Activated naive CD8-positive, alpha-beta T cell treated with anti-CD3 and anti-CD28 coated beads, Interleukin-2, amount 50 U/mL, for 24 hours (primary cell): ENCODE measurements at regions not wholly inside any gene's neighbourhood (a gene's known extent, or its start where the extent isn't known, plus 50 kb on each side); places are given as distances from the start of the nearest gene placed in this dataset.
"Not testable (repeated sequence)": the region's sequence is repeated elsewhere in the genome, so short reads cannot be mapped to it uniquely, and the experiment has no call there.

Experiments
- ATAC-seq: fragments of 150-1000 bp; cut with Tn5 transposase; one replicate; pipeline ENCODE4 v1.10.0; 2021
- DNase-seq: peaks from one replicate; pipeline ENCODE4 v3.0.0; 2021
- H3K27ac Mint-ChIP-seq: one replicate; pipeline ENCODE4 v1.8.0; 2021; ENCODE audit warnings: mild to moderate bottlenecking, mixed read lengths
- H3K27me3 Mint-ChIP-seq: one replicate; pipeline ENCODE4 v1.8.0; 2021; ENCODE audit warnings: mixed read lengths
- H3K36me3 Mint-ChIP-seq: one replicate; pipeline ENCODE4 v1.8.0; 2021; ENCODE audit warnings: low read depth, mixed read lengths
- H3K4me1 Mint-ChIP-seq: one replicate; pipeline ENCODE4 v1.8.0; 2021; ENCODE audit warnings: mixed read lengths
- H3K4me3 Mint-ChIP-seq: one replicate; pipeline ENCODE4 v1.8.0; 2021; ENCODE audit warnings: mild to moderate bottlenecking, moderate library complexity, mixed read lengths
- H3K9me3 Mint-ChIP-seq: one replicate; pipeline ENCODE4 v1.8.0; 2021; ENCODE audit warnings: mixed read lengths

DNA sequence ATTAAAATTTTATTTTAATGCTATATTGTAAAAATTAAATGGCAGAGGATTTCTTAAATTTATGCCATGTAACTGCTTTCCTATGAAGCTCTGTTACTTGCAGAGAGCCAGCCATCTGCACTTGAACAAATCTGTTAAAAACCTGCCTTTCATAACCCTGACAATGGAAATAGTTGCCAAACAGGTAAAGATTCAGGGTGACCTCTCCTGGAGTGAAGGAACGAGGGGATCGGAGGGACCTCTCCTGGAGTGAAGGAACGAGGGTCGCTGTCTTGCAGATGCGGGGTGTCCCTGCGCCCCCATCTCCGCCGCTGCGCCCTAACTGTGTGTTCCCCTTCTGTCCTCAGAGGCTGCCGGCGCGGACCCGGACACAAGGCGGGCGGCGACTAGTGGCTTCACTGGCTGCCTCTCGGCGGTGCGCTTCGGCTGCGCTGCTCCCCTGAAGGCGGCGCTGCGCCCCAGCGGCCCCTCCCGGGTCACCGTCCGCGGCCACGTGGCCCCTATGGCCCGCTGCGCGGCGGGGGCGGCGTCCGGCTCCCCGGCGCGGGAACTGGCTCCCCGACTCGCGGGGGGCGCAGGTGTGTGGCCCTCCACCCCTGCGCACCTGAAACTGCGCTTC, 295.9 kb upstream of the SPATA31A3 start:
- H3K4me1 Mint-ChIP-seq, DNase-seq, H3K27me3 Mint-ChIP-seq, ATAC-seq, H3K9me3 Mint-ChIP-seq, H3K4me3 Mint-ChIP-seq, H3K36me3 Mint-ChIP-seq, H3K27ac Mint-ChIP-seq: not testable (repeated sequence)

DNA sequence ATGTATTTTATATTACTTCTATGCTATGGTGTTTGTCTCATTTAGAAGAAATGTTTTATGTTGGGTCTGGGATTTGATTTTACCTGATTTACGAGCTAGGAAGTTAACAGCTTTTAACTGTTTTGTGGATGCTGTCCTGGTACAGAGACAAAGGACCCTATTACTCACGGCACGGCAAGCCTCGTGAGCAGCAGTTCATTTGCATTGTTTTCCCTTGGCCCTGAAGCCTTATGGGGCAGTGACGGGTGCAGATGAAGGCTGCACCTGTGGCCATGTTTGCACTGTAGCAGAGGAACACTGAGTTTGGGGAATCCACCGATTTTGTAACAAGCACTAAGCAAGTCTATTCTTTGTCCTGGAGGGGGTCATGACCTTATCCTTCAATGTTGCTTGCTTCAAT, 291.9 kb upstream of the SPATA31A3 start:
- not testable (repeated sequence) for H3K27me3 Mint-ChIP-seq, H3K9me3 Mint-ChIP-seq, H3K27ac Mint-ChIP-seq, H3K4me1 Mint-ChIP-seq, DNase-seq, ATAC-seq, H3K36me3 Mint-ChIP-seq, H3K4me3 Mint-ChIP-seq

DNA sequence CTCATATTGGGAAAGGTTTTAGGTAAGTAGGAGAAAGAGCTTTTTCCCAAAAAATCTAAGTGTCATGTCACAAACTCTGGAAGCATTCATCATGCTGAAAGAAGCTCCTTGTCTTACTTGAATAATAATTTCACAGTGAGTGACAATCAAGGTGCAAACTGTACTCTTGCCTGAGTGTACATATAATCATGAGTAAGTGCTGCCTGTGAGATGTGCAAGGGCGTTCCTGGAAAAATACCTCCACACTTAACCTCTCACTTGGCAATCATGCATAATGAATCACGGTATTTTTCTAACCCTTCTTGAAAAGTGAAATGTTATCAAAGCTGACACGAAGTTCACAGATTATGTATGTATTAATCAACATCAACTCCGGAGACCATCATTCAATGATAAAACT, 289.2 kb upstream of the SPATA31A3 start:
- H3K4me3 Mint-ChIP-seq, H3K9me3 Mint-ChIP-seq, ATAC-seq, H3K27ac Mint-ChIP-seq, DNase-seq, H3K36me3 Mint-ChIP-seq, H3K4me1 Mint-ChIP-seq, H3K27me3 Mint-ChIP-seq: not testable (repeated sequence)

DNA sequence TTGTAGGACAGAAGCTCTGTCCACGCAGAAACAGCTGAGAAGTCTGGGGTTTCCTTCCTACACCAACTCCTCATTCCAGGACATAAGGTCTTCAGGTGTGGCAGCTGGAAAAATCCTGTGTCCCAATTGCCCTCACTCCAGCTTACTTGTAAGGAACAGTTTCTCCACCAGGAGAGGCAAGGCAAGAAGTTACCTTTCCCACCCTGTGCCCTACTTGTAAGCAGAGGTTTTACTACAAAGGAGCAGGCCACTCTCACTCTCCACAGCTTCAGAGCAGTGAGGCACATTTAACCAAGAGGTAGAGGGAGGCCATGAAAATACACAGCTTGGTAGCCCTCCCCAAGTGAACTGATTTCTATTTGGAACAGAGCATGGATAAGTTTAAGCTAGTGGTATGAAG, 277.3 kb upstream of the SPATA31A3 start:
- H3K36me3 Mint-ChIP-seq, ATAC-seq, H3K4me1 Mint-ChIP-seq, H3K4me3 Mint-ChIP-seq, H3K9me3 Mint-ChIP-seq, H3K27ac Mint-ChIP-seq, DNase-seq, H3K27me3 Mint-ChIP-seq: not testable (repeated sequence)

DNA sequence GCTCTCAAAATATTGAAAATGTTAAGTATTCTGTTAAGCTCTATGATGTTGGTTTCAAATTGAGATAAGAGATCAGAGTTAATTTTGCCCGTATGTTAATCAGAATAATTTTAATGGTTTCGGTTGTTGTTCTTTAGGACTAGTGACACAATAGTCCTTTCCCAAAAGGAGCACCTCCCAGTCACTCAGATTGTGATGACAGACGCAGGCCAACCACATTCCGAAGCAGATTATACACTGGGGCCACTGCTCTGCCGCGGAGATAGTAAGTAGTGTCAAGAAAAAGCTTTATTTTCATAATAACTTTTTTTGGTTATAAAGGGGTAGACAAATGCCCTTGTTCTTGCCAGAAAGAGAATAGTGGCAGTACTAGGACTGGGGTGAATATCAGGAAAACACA, 265.5 kb upstream of the SPATA31A3 start:
- not testable (repeated sequence) for H3K27ac Mint-ChIP-seq, ATAC-seq, H3K4me3 Mint-ChIP-seq, H3K27me3 Mint-ChIP-seq, H3K36me3 Mint-ChIP-seq, H3K4me1 Mint-ChIP-seq, DNase-seq, H3K9me3 Mint-ChIP-seq

- not testable (repeated sequence) for H3K4me3 Mint-ChIP-seq, ATAC-seq, DNase-seq, H3K27ac Mint-ChIP-seq, H3K36me3 Mint-ChIP-seq, H3K9me3 Mint-ChIP-seq, H3K4me1 Mint-ChIP-seq, H3K27me3 Mint-ChIP-seq
Measured at GRCh38 chr9:67248967-67249366, 256.6 kb upstream of the SPATA31A3 start.

DNA sequence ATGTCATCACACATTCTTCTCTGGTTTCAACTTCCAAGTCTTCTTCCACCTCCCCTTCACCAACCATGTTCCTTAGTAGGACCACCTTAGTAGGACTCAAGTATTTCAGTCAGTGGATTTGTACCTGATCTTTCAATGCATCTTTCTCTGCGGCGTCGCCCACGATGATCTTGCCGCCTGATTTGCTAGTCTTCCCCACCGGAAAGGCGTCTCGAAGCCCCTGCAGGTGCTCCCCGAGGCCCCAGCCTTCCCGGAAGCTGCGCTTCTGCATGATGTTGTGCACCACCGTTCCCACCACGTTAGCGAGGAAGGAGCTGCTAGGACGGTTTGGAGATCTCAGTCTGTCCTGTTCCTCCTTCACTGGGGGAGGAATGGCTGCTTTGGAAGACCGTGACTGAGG, 219.7 kb upstream of the SPATA31A3 start:
- not testable (repeated sequence) for ATAC-seq

GRCh38 chr9:67210842-67211241, 218.5 kb upstream of the SPATA31A3 start:
- not testable (repeated sequence) for DNase-seq, H3K36me3 Mint-ChIP-seq, H3K4me1 Mint-ChIP-seq, H3K27ac Mint-ChIP-seq, H3K4me3 Mint-ChIP-seq, H3K9me3 Mint-ChIP-seq, H3K27me3 Mint-ChIP-seq, ATAC-seq

More for the DNA sequence above, 219.7 kb upstream of the SPATA31A3 start:
- H3K9me3 Mint-ChIP-seq, DNase-seq, H3K4me3 Mint-ChIP-seq, H3K27ac Mint-ChIP-seq, H3K4me1 Mint-ChIP-seq, H3K36me3 Mint-ChIP-seq, H3K27me3 Mint-ChIP-seq: not testable (repeated sequence)

DNA sequence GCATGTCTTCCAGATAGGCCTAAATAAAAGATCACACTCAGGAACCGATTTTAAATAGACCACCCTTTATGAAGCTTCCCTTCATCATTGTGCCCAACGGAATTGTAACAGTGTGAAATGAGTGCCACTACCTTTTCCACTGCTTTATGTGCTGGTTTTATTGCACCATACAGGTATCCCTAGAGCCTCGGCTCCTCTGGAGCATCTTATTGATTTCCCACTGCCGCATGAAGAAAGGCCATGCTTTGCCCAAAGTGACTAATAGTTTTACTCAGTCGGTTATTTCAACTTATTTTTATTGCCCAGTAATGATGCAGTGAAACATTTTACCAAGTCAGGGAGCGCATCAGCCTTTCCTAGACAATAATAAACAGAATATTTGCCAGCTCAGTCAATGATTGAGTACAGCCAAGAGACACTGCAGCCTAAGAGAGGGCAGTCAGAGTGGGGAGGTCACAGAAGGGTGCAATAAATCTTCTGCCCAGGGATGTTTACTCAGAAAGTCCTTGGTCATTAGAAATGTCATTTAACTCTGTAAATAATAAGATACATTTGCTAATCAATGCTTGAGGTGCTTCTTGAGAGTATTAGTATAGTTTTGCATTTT, 216.6 kb upstream of the SPATA31A3 start:
- H3K4me3 Mint-ChIP-seq, H3K36me3 Mint-ChIP-seq, H3K9me3 Mint-ChIP-seq, H3K4me1 Mint-ChIP-seq, H3K27me3 Mint-ChIP-seq, H3K27ac Mint-ChIP-seq, ATAC-seq, DNase-seq: not testable (repeated sequence)

- not testable (repeated sequence) for H3K27me3 Mint-ChIP-seq, H3K9me3 Mint-ChIP-seq, H3K27ac Mint-ChIP-seq, DNase-seq, H3K4me1 Mint-ChIP-seq, ATAC-seq, H3K4me3 Mint-ChIP-seq, H3K36me3 Mint-ChIP-seq
Measured at GRCh38 chr9:67196135-67196534, 203.8 kb upstream of the SPATA31A3 start.

GRCh38 chr9:67195357-67195756, 203.0 kb upstream of the SPATA31A3 start:
- not testable (repeated sequence) for ATAC-seq, H3K27ac Mint-ChIP-seq, H3K4me3 Mint-ChIP-seq, DNase-seq, H3K27me3 Mint-ChIP-seq, H3K4me1 Mint-ChIP-seq, H3K36me3 Mint-ChIP-seq, H3K9me3 Mint-ChIP-seq

- H3K27ac Mint-ChIP-seq, H3K9me3 Mint-ChIP-seq, H3K27me3 Mint-ChIP-seq, DNase-seq, H3K4me3 Mint-ChIP-seq, H3K4me1 Mint-ChIP-seq, H3K36me3 Mint-ChIP-seq, ATAC-seq: not testable (repeated sequence)
Measured at GRCh38 chr9:67179185-67179584, 186.8 kb upstream of the SPATA31A3 start.

GRCh38 chr9:67175167-67175566, 182.8 kb upstream of the SPATA31A3 start:
- not testable (repeated sequence) for ATAC-seq, H3K27ac Mint-ChIP-seq, H3K4me1 Mint-ChIP-seq, H3K9me3 Mint-ChIP-seq, DNase-seq, H3K4me3 Mint-ChIP-seq, H3K36me3 Mint-ChIP-seq, H3K27me3 Mint-ChIP-seq

DNA sequence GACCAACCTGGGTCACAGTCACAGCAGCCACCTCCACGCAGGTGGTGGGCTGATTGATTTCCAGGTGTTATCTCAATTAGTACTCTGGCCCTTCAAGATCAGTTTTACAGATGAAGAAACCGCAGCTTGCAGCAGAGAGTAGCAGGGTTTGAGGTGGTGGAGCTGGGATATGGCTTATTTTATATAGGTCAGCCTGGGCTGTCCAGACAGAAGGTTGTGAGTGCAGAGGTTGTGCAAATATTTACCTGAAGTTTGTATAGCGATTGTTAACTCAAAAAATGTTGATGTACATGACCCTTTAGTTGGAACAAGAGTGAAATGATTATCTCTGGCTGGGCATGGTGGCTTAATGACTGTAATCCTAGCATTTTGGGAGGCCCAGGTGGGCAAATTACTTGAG, 179.4 kb upstream of the SPATA31A3 start:
- H3K27ac Mint-ChIP-seq, H3K9me3 Mint-ChIP-seq, H3K4me1 Mint-ChIP-seq, ATAC-seq, DNase-seq, H3K4me3 Mint-ChIP-seq, H3K36me3 Mint-ChIP-seq, H3K27me3 Mint-ChIP-seq: not testable (repeated sequence)

DNA sequence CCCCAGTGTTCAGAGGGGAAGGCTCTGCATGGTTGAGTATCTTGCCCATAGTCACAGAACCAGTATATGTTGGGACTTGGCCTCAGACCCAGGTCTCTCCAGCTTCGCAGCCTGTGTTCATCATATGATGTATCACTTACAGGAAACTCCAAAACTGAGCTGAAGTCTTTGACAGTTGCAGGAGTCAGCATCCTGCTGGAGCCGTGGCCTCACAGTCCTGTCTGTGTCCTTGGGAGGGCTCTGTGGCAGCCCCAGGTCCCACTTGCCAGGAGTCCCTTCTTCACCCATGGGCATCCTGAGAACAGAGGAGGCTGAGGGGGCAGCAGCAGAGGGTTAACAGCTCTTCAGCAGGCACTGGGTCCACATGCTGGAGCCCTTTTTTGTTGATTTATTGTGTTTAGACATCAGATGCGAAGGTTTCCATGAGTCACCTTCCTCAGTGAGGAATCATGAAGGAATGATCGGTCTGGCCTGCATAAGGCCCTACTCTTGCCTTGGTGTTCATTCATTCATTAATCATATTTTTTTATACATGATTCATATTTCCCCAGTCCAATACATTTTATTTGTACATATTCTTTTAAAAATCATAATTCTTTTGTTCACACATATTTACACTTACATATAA, 176.3 kb upstream of the SPATA31A3 start:
- not testable (repeated sequence) for H3K4me3 Mint-ChIP-seq, H3K9me3 Mint-ChIP-seq, H3K36me3 Mint-ChIP-seq, H3K27me3 Mint-ChIP-seq, DNase-seq, H3K4me1 Mint-ChIP-seq, ATAC-seq, H3K27ac Mint-ChIP-seq
